OCI-LY7 (cell line): ENCODE measurements at regions not wholly inside any gene's neighbourhood (a gene's known extent, or its start where the extent isn't known, plus 50 kb on each side); places are given as distances from the start of the nearest gene placed in this dataset.

Experiments
- EZH2phosphoT487 ChIP-seq: fragments of 200-600 bp; sonication (generic); IDR thresholded peaks from 2 replicates; pipeline ENCODE4 v1.6.1; 2018; ENCODE audit warnings: low read depth, borderline replicate concordance, mild to moderate bottlenecking, mixed run types, antibody characterized with exemption, low read length, moderate library complexity, mixed read lengths
- TF ChIP-seq, protein P1 (sequence below): fragments of 200-600 bp; sonication (generic); conservative IDR thresholded peaks from 2 replicates; pipeline ENCODE4 v1.5.1; 2014; ENCODE audit warnings: mild to moderate bottlenecking, antibody characterized with exemption, low read length, moderate library complexity, mixed read lengths

DNA sequence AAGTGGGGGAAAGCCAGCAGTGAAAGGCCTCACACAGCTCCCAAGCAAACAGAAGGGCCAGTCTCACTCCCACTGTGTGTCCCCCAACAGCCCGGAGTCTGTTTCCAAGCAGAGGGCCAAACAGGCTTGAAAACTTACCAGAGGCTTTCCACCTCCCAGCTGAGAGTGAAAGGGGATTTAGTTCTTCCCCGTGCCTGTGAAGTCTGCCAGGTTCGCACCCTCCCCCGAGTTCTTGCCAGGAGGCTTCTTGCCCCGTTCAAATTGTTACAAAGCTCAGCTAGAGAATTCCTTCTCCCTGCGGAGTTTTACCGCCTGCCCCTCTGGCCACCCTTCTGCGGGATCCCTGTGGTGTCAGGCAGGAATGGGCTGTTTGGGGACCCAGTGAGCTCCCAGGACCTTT, 68.0 kb upstream of the WNT7A start:
- TF ChIP-seq, protein P1, sequence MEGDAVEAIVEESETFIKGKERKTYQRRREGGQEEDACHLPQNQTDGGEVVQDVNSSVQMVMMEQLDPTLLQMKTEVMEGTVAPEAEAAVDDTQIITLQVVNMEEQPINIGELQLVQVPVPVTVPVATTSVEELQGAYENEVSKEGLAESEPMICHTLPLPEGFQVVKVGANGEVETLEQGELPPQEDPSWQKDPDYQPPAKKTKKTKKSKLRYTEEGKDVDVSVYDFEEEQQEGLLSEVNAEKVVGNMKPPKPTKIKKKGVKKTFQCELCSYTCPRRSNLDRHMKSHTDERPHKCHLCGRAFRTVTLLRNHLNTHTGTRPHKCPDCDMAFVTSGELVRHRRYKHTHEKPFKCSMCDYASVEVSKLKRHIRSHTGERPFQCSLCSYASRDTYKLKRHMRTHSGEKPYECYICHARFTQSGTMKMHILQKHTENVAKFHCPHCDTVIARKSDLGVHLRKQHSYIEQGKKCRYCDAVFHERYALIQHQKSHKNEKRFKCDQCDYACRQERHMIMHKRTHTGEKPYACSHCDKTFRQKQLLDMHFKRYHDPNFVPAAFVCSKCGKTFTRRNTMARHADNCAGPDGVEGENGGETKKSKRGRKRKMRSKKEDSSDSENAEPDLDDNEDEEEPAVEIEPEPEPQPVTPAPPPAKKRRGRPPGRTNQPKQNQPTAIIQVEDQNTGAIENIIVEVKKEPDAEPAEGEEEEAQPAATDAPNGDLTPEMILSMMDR = no peak
- no peak for TF ChIP-seq EZH2phosphoT487
